Activated CD4-positive, alpha-beta T cell treated with anti-CD3 and anti-CD28 coated beads, Interleukin-2, amount 10 ng/mL, durations not matched to agents 24 days and 14 days (primary cell): ENCODE measurements at regions not wholly inside any gene's neighbourhood (a gene's known extent, or its start where the extent isn't known, plus 50 kb on each side); places are given as distances from the start of the nearest gene placed in this dataset.

ENCODE experiments used
- DNase-seq: peaks from one replicate; pipeline ENCODE4 v3.0.0; 2022
- H3K27ac Mint-ChIP-seq: one replicate; pipeline ENCODE4 v1.8.0; 2022; ENCODE audit warnings: mild to moderate bottlenecking, mixed read lengths
- H3K27me3 Mint-ChIP-seq: one replicate; pipeline ENCODE4 v1.8.0; 2022; ENCODE audit warnings: mixed read lengths
- H3K36me3 Mint-ChIP-seq: one replicate; pipeline ENCODE4 v1.8.0; 2022; ENCODE audit warnings: low read depth, mild to moderate bottlenecking, mixed read lengths
- H3K4me1 Mint-ChIP-seq: one replicate; pipeline ENCODE4 v1.8.0; 2021; ENCODE audit warnings: mixed read lengths
- H3K4me3 Mint-ChIP-seq: one replicate; pipeline ENCODE4 v1.8.0; 2022; ENCODE audit warnings: mild to moderate bottlenecking, moderate library complexity, mixed read lengths
- H3K9me3 Mint-ChIP-seq: one replicate; pipeline ENCODE4 v1.8.0; 2021; ENCODE audit warnings: mixed read lengths
- intact Hi-C: fragments of 100-400 bp; cut with micrococcal nuclease; formaldehyde crosslinking; loops from one replicate; pipeline ENCODE4 v1.15.1; 2023

GRCh38 chr9:17005056-17005823, 129.6 kb upstream of the CNTLN start:
- no peak overlapping the region for H3K27ac Mint-ChIP-seq
- intact Hi-C loops: no loop called here

GRCh38 chr9:17004500-17004899, 130.3 kb upstream of the CNTLN start:
- intact Hi-C loops: no loop called here
- peaks cover 5% of the 10 kb centered on the region for H3K9me3 Mint-ChIP-seq
- H3K4me3 Mint-ChIP-seq: no peak overlapping the region
- no peak for DNase-seq
- H3K27ac Mint-ChIP-seq: no peak overlapping the region
- no peaks in the 10 kb centered on the region for H3K4me1 Mint-ChIP-seq
- no peaks in the 10 kb centered on the region for H3K36me3 Mint-ChIP-seq
- no peaks in the 10 kb centered on the region for H3K27me3 Mint-ChIP-seq

More at GRCh38 chr9:17005056-17005823, 129.6 kb upstream of the CNTLN start:
- Mint-ChIP-seq H3K36me3 (no peaks in the 10 kb centered on the region), H3K4me1 (no peaks in the 10 kb centered on the region), H3K27me3 (no peaks in the 10 kb centered on the region), H3K9me3 (peaks cover 5% of the 10 kb centered on the region), H3K4me3 (no peak overlapping the region)
- DNase-seq: no peak

GRCh38 chr9:17003576-17004240, 131.1 kb upstream of the CNTLN start:
- Mint-ChIP-seq H3K27me3 (no peaks in the 10 kb centered on the region), H3K4me3 (no peak overlapping the region), H3K9me3 (peaks cover 5% of the 10 kb centered on the region), H3K36me3 (no peaks in the 10 kb centered on the region), H3K27ac (no peak overlapping the region), H3K4me1 (no peaks in the 10 kb centered on the region)
- intact Hi-C loops: no loop called here
- DNase-seq: no peak

- Mint-ChIP-seq H3K9me3 (peaks cover 21% of the 10 kb centered on the region), H3K4me1 (no peaks in the 10 kb centered on the region), H3K4me3 (no peak overlapping the region), H3K36me3 (no peaks in the 10 kb centered on the region), H3K27me3 (no peaks in the 10 kb centered on the region), H3K27ac (no peak overlapping the region)
- no peak for DNase-seq
- intact Hi-C loops: no loop called here
These were observed 126.5 kb upstream of the BNC2 start for GRCh38 chr9:16996901-16997491.

- no peak for DNase-seq
- H3K27ac Mint-ChIP-seq: no peak overlapping the region
- intact Hi-C loops: no loop called here
- no peaks in the 10 kb centered on the region for H3K27me3 Mint-ChIP-seq
- H3K4me1 Mint-ChIP-seq: no peaks in the 10 kb centered on the region
- no peak overlapping the region for H3K4me3 Mint-ChIP-seq
- H3K9me3 Mint-ChIP-seq: peaks cover 21% of the 10 kb centered on the region
- no peaks in the 10 kb centered on the region for H3K36me3 Mint-ChIP-seq
These were observed 121.7 kb upstream of the BNC2 start for GRCh38 chr9:16992138-16992537.

GRCh38 chr9:16987026-16987425, 116.6 kb upstream of the BNC2 start:
- Mint-ChIP-seq H3K9me3 (no peaks in the 10 kb centered on the region), H3K4me3 (no peak overlapping the region), H3K4me1 (no peaks in the 10 kb centered on the region), H3K36me3 (no peaks in the 10 kb centered on the region), H3K27me3 (no peaks in the 10 kb centered on the region), H3K27ac (no peak overlapping the region)
- intact Hi-C loops: no loop called here
- DNase-seq: no peak

GRCh38 chr9:16986556-16986955, 116.1 kb upstream of the BNC2 start:
- Mint-ChIP-seq H3K27me3 (no peaks in the 10 kb centered on the region), H3K9me3 (no peaks in the 10 kb centered on the region), H3K36me3 (no peaks in the 10 kb centered on the region), H3K27ac (no peak overlapping the region), H3K4me3 (no peak overlapping the region), H3K4me1 (no peaks in the 10 kb centered on the region)
- intact Hi-C loops: no loop called here
- DNase-seq: no peak

- H3K4me1 Mint-ChIP-seq: no peaks in the 10 kb centered on the region
- no peak overlapping the region for H3K27ac Mint-ChIP-seq
- no peaks in the 10 kb centered on the region for H3K27me3 Mint-ChIP-seq
- no peak for DNase-seq
- intact Hi-C loops: no loop called here
- no peaks in the 10 kb centered on the region for H3K9me3 Mint-ChIP-seq
- no peaks in the 10 kb centered on the region for H3K36me3 Mint-ChIP-seq
- no peak overlapping the region for H3K4me3 Mint-ChIP-seq
These were observed 115.3 kb upstream of the BNC2 start for GRCh38 chr9:16985559-16986348.

GRCh38 chr9:16982780-16983310, 112.4 kb upstream of the BNC2 start:
- Mint-ChIP-seq H3K27me3 (no peaks in the 10 kb centered on the region), H3K4me1 (no peaks in the 10 kb centered on the region), H3K9me3 (no peaks in the 10 kb centered on the region), H3K27ac (no peak overlapping the region), H3K4me3 (no peak overlapping the region), H3K36me3 (no peaks in the 10 kb centered on the region)
- intact Hi-C loops: no loop called here
- no peak for DNase-seq

- H3K27ac Mint-ChIP-seq: no peak overlapping the region
- peaks cover 6% of the 10 kb centered on the region for H3K9me3 Mint-ChIP-seq
- no peaks in the 10 kb centered on the region for H3K27me3 Mint-ChIP-seq
- H3K36me3 Mint-ChIP-seq: no peaks in the 10 kb centered on the region
- no peak for DNase-seq
- H3K4me3 Mint-ChIP-seq: no peak overlapping the region
- H3K4me1 Mint-ChIP-seq: no peaks in the 10 kb centered on the region
- intact Hi-C loops: no loop called here
These were observed 106.0 kb upstream of the BNC2 start for GRCh38 chr9:16976427-16976826.

- Mint-ChIP-seq H3K4me3 (no peak overlapping the region), H3K4me1 (no peaks in the 10 kb centered on the region), H3K9me3 (peaks cover 6% of the 10 kb centered on the region), H3K27me3 (no peaks in the 10 kb centered on the region), H3K27ac (no peak overlapping the region), H3K36me3 (no peaks in the 10 kb centered on the region)
- intact Hi-C loops: no loop called here
- DNase-seq: no peak
These were observed 104.0 kb upstream of the BNC2 start for GRCh38 chr9:16974436-16974835.

- no peak for DNase-seq
- H3K36me3 Mint-ChIP-seq: no peaks in the 10 kb centered on the region
- intact Hi-C loops: no loop called here
- peaks cover 6% of the 10 kb centered on the region for H3K9me3 Mint-ChIP-seq
- no peaks in the 10 kb centered on the region for H3K27me3 Mint-ChIP-seq
- no peak overlapping the region for H3K27ac Mint-ChIP-seq
- no peaks in the 10 kb centered on the region for H3K4me1 Mint-ChIP-seq
- no peak overlapping the region for H3K4me3 Mint-ChIP-seq
These were observed 99.9 kb upstream of the BNC2 start for GRCh38 chr9:16970321-16970720.

GRCh38 chr9:16964228-16964627, 93.8 kb upstream of the BNC2 start:
- H3K4me1 Mint-ChIP-seq: no peaks in the 10 kb centered on the region
- H3K27me3 Mint-ChIP-seq: no peaks in the 10 kb centered on the region
- no peak for DNase-seq
- H3K27ac Mint-ChIP-seq: no peak overlapping the region
- intact Hi-C loops: no loop called here
- H3K36me3 Mint-ChIP-seq: no peaks in the 10 kb centered on the region
- H3K4me3 Mint-ChIP-seq: no peak overlapping the region
- peaks cover 4% of the 10 kb centered on the region for H3K9me3 Mint-ChIP-seq

GRCh38 chr9:16960084-16960483, 89.6 kb upstream of the BNC2 start:
- intact Hi-C loops: no loop called here
- Mint-ChIP-seq H3K4me1 (no peaks in the 10 kb centered on the region), H3K27ac (no peak overlapping the region), H3K27me3 (no peaks in the 10 kb centered on the region), H3K36me3 (no peaks in the 10 kb centered on the region), H3K4me3 (no peak overlapping the region), H3K9me3 (peaks cover 7% of the 10 kb centered on the region)
- DNase-seq: no peak
